ENCODE measurements at regions not wholly inside any gene's neighbourhood (a gene's known extent, or its start where the extent isn't known, plus 50 kb on each side); places are given as distances from the start of the nearest gene placed in this dataset.

GRCh38 chr1:204793259-204793914 is 77.3 kb upstream of the NFASC start:
- no peak for TF ChIP-seq CTCF (IDR thresholded peaks at IDR 0.05)
- TF ChIP-seq POLR2AphosphoS5 (IDR thresholded peaks at IDR 0.05) = no peak
- no peak for TF ChIP-seq EP300 (IDR thresholded peaks at IDR 0.05; ENCODE audit: low read depth)
- no peak for TF ChIP-seq POLR2A (IDR thresholded peaks at IDR 0.05)
